IPS-18a (cell line): ENCODE measurements at regions not wholly inside any gene's neighbourhood (a gene's known extent, or its start where the extent isn't known, plus 50 kb on each side); places are given as distances from the start of the nearest gene placed in this dataset.
"Not testable (repeated sequence)": the region's sequence is repeated elsewhere in the genome, so short reads cannot be mapped to it uniquely, and the experiment has no call there.

Experiments used
- H3K27ac ChIP-seq: one replicate; pipeline ENCODE4 v1.5.1; 2013; ENCODE audit warnings: low read length
- H3K27me3 ChIP-seq: one replicate; pipeline ENCODE4 v1.6.1; 2013; ENCODE audit warnings: mild to moderate bottlenecking, low read length; ENCODE audit not compliant: control insufficient read depth, insufficient read depth
- H3K36me3 ChIP-seq: one replicate; pipeline ENCODE4 v1.6.1; 2013; ENCODE audit warnings: low read depth, low read length; ENCODE audit not compliant: control insufficient read depth
- H3K4me1 ChIP-seq: one replicate; pipeline ENCODE4 v1.6.1; 2013; ENCODE audit warnings: low read depth, low read length; ENCODE audit not compliant: control insufficient read depth
- H3K4me3 ChIP-seq: one replicate; pipeline ENCODE4 v1.5.1; 2013; ENCODE audit warnings: low read length
- H3K9ac ChIP-seq: one replicate; pipeline ENCODE4 v1.6.1; 2013; ENCODE audit warnings: mild to moderate bottlenecking, low read length, moderate library complexity
- H3K9me3 ChIP-seq: one replicate; pipeline ENCODE4 v1.6.1; 2013; ENCODE audit warnings: low read depth, low read length; ENCODE audit not compliant: control insufficient read depth

- no peaks in the 10 kb centered on the region for H3K27me3 ChIP-seq
- no peaks in the 10 kb centered on the region for H3K36me3 ChIP-seq
- no peak overlapping the region for H3K4me3 ChIP-seq
- no peaks in the 10 kb centered on the region for H3K9me3 ChIP-seq
- no peak overlapping the region for H3K9ac ChIP-seq
- H3K4me1 ChIP-seq, result no peaks in the 10 kb centered on the region
- H3K27ac ChIP-seq, result no peak overlapping the region
These were observed 136.8 kb upstream of the ANKRD28 start for GRCh38 chr3:15934389-15935195.

GRCh38 chr3:15936312-15936711 is 138.5 kb upstream of the ANKRD28 start:
- Histone ChIP-seq H3K9me3 (no peaks in the 10 kb centered on the region), H3K27me3 (no peaks in the 10 kb centered on the region), H3K4me3 (no peak overlapping the region), H3K4me1 (no peaks in the 10 kb centered on the region), H3K36me3 (no peaks in the 10 kb centered on the region), H3K27ac (no peak overlapping the region), H3K9ac (no peak overlapping the region)

GRCh38 chr3:15940641-15941040 is 142.9 kb upstream of the ANKRD28 start:
- Histone ChIP-seq H3K4me3 (no peak overlapping the region), H3K27ac (no peak overlapping the region), H3K36me3 (no peaks in the 10 kb centered on the region), H3K9ac (no peak overlapping the region), H3K27me3 (no peaks in the 10 kb centered on the region), H3K9me3 (no peaks in the 10 kb centered on the region), H3K4me1 (no peaks in the 10 kb centered on the region)

- H3K9me3 ChIP-seq, H3K9ac ChIP-seq, H3K4me1 ChIP-seq, H3K4me3 ChIP-seq, H3K27ac ChIP-seq, H3K27me3 ChIP-seq, H3K36me3 ChIP-seq: not testable (repeated sequence)
These were observed 143.7 kb upstream of the ANKRD28 start for GRCh38 chr3:15941457-15941856.

- Histone ChIP-seq H3K9me3 (no peaks in the 10 kb centered on the region), H3K36me3 (no peaks in the 10 kb centered on the region), H3K4me1 (no peaks in the 10 kb centered on the region), H3K4me3 (no peak overlapping the region), H3K27ac (no peak overlapping the region), H3K9ac (no peak overlapping the region), H3K27me3 (no peaks in the 10 kb centered on the region)
These were observed 144.2 kb upstream of the ANKRD28 start for GRCh38 chr3:15941958-15942357.

- Histone ChIP-seq H3K4me1 (no peaks in the 10 kb centered on the region), H3K27ac (no peak overlapping the region), H3K27me3 (no peaks in the 10 kb centered on the region), H3K9me3 (no peaks in the 10 kb centered on the region), H3K36me3 (no peaks in the 10 kb centered on the region), H3K9ac (no peak overlapping the region), H3K4me3 (no peak overlapping the region)
These were observed 144.7 kb upstream of the ANKRD28 start for GRCh38 chr3:15942462-15942861.

GRCh38 chr3:15942936-15943335 is 145.2 kb upstream of the ANKRD28 start:
- Histone ChIP-seq H3K9ac (no peak overlapping the region), H3K27ac (no peak overlapping the region), H3K4me1 (no peaks in the 10 kb centered on the region), H3K36me3 (no peaks in the 10 kb centered on the region), H3K4me3 (no peak overlapping the region), H3K27me3 (no peaks in the 10 kb centered on the region), H3K9me3 (no peaks in the 10 kb centered on the region)

GRCh38 chr3:15948388-15948787 is 150.6 kb upstream of the ANKRD28 start:
- H3K36me3 ChIP-seq, result no peaks in the 10 kb centered on the region
- no peaks in the 10 kb centered on the region for H3K9me3 ChIP-seq
- no peak overlapping the region for H3K4me3 ChIP-seq
- H3K27me3 ChIP-seq, result no peaks in the 10 kb centered on the region
- H3K4me1 ChIP-seq, result no peaks in the 10 kb centered on the region
- H3K27ac ChIP-seq, result no peak overlapping the region
- no peak overlapping the region for H3K9ac ChIP-seq

GRCh38 chr3:15952543-15953175 is 154.9 kb upstream of the ANKRD28 start:
- Histone ChIP-seq H3K4me1 (no peaks in the 10 kb centered on the region), H3K27me3 (no peaks in the 10 kb centered on the region), H3K27ac (no peak overlapping the region), H3K4me3 (no peak overlapping the region), H3K36me3 (no peaks in the 10 kb centered on the region), H3K9ac (no peak overlapping the region), H3K9me3 (no peaks in the 10 kb centered on the region)

GRCh38 chr3:15953841-15954240 is 156.1 kb upstream of the ANKRD28 start:
- H3K27me3 ChIP-seq, result no peaks in the 10 kb centered on the region
- H3K9me3 ChIP-seq, result no peaks in the 10 kb centered on the region
- no peak overlapping the region for H3K4me3 ChIP-seq
- no peak overlapping the region for H3K27ac ChIP-seq
- H3K9ac ChIP-seq, result no peak overlapping the region
- no peaks in the 10 kb centered on the region for H3K4me1 ChIP-seq
- no peaks in the 10 kb centered on the region for H3K36me3 ChIP-seq

GRCh38 chr3:15955968-15956367 is 158.2 kb upstream of the ANKRD28 start:
- Histone ChIP-seq H3K36me3 (no peaks in the 10 kb centered on the region), H3K4me1 (no peaks in the 10 kb centered on the region), H3K9me3 (no peaks in the 10 kb centered on the region), H3K27ac (no peak overlapping the region), H3K27me3 (no peaks in the 10 kb centered on the region), H3K4me3 (no peak overlapping the region), H3K9ac (no peak overlapping the region)
